NCI-H1105 treated with DMSO at 0.1 percent for 48 hours (cell line): ENCODE measurements at regions not wholly inside any gene's neighbourhood (a gene's known extent, or its start where the extent isn't known, plus 50 kb on each side); places are given as distances from the start of the nearest gene placed in this dataset.
"Not testable (repeated sequence)": the region's sequence is repeated elsewhere in the genome, so short reads cannot be mapped to it uniquely, and the experiment has no call there.

ENCODE experiments used
- DNase-seq: peaks from one replicate; lab custom pipeline; 2025; lab: John Stamatoyannopoulos, UW

DNA sequence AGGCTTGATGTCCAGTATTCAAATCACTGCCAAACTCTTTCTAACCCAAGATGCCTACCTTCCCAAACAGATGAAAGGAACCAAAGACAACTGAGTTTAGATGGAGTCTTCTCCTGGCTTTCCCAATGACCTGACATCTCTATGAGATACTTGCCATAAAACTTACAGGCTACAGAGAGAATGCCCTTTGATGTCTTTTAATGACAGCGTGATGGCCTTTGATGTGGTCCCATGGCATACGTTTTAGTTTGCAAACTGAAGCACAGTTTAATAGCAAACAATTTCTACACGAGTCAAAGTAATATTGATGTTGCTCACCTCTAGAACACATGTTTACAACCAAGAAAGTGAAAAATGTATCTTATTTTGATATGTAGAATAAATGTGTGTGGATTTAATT is 73.2 kb downstream of the ZIC4 start:
- DNase-seq, result no peak

DNA sequence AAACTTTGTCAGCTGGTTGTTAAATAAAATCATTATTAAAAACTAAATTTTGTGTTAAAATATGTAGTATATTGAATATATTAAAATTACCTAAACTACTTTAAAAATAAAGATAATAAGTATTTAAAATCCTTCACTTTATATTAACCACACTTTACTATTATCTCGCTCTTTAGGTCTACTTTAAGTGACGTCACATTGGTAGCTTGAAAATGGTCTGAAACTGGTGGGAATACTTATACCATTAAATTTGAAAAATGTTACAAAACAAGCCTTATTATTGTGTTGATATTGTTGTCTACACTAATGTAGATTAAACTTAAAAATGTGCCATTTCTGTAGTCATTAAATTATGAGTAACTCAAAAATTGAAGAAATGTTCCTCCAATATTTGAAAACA is 77.6 kb downstream of the ZIC4 start:
- no peak for DNase-seq

- no peak for DNase-seq
Observed at GRCh38 chr3:147324356-147324755, 82.0 kb downstream of the ZIC4 start.

- no peak for DNase-seq
Observed at GRCh38 chr3:147318900-147319299, 87.4 kb downstream of the ZIC4 start.

DNA sequence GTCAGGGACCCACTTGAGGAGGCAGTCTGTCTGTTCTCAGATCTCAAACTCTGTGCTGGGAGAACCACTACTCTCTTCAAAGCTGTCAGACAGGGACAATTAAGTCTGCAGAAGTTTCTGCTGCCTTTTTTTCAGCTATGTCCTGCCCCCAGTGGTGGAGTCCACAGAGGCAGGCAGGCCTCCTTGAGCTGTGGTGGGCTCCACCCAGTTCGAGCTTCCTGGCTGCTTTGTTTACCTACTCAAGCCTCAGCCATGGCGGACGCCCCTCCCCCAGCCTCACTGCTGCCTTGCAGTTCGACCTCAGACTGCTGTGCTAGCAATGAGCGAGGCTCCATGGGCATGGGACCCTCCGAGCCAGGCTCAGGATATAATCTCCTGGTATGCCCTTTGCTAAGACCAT is 89.3 kb downstream of the ZIC4 start:
- DNase-seq, result not testable (repeated sequence)

GRCh38 chr3:147313513-147313912 is 92.8 kb downstream of the ZIC4 start:
- no peak for DNase-seq

GRCh38 chr3:147312786-147313280 is 93.5 kb downstream of the ZIC4 start:
- no peak for DNase-seq

GRCh38 chr3:147311716-147312115 is 94.6 kb downstream of the ZIC4 start:
- DNase-seq, result no peak

- DNase-seq, result no peak
Observed at GRCh38 chr3:147305533-147306250, 100.7 kb downstream of the ZIC4 start.

GRCh38 chr3:147304756-147305155 is 101.6 kb downstream of the ZIC4 start:
- DNase-seq, result no peak

GRCh38 chr3:147301781-147302180 is 104.6 kb downstream of the ZIC4 start:
- no peak for DNase-seq

DNA sequence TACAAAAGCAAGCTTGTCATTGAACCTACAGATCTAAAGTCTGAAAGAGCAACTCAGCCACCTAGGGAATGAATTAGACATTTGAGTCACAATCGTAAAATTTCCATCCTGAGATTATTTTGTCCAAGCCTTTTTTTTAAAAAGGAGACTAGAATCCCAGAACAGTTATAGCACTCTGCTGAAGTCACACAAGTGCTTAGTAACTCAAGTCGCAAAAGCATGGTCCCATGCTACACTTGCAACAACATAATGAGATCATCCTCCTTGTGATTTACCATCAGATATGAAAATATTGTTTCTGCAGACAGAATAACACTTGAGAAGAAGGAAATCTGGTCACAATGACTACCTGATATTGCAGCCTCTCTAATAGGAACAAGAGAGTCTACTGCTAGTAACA is 106.7 kb downstream of the ZIC4 start:
- DNase-seq, result no peak

- peak; percentile 56 for DNase-seq
Observed at GRCh38 chr3:147298511-147298982, 107.8 kb downstream of the ZIC4 start.

- no peak for DNase-seq
Observed at GRCh38 chr3:147297761-147298350, 108.5 kb downstream of the ZIC4 start.

DNA sequence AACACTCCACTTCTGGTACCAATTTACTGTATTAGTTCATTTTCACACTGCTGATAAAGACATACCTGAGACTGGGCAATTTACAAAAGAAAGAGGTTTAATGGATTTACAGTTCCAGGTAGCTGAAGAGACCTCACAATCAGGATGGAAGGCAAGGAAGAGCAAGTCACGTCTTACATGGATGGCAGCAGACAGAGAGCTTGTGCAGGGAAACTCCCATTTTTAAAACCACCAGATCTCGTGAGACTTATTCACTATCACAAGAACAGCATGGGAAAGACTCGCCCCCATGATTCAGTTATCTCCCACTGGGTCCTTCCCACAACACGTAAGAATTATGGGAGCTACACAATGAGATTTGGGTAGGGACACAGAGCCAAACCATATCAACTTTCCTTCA is 119.0 kb downstream of the ZIC4 start:
- DNase-seq, result not testable (repeated sequence)

DNA sequence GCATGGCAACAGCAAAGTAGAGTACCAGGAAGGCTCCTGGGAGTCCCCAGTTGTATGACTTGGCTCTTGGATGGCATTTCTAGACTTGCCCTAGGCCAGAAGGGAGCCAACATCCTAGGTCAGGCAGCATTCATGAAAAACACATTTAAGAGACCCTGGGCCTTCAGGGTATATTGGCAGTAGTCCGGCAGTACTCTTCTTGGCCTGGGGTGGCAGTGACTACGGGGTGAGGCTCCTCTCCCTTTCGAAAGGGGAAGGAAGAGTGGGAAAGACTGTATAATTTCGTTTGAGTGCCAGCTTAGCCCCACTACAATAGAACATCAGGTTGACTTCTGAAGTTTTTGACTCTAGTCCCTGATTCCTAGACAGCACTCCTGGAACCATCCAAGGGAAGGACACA is 136.4 kb downstream of the ZIC4 start:
- DNase-seq, result no peak

GRCh38 chr3:147267434-147267833 is 138.9 kb downstream of the ZIC4 start:
- DNase-seq, result no peak

DNA sequence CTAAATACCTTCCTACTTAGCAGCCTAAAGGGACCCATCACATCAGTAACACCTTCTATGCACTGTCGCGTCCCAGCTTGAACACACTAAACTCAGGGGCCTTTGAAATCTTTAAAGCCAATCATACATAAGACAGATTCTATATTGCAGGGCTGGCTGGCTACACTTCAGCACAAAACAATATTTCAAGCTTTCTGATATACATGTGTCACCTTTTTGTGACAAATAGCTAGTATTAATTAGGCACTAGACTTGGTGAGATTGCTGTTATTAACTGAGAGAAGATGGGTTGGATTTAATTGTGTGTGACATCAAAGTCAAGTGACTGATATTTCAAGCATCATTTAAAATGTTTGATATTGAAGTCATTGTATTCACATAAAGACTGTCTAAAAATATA is 148.4 kb downstream of the ZIC4 start:
- DNase-seq, result no peak

GRCh38 chr3:147256739-147257138 is 149.6 kb downstream of the ZIC4 start:
- DNase-seq, result no peak

DNA sequence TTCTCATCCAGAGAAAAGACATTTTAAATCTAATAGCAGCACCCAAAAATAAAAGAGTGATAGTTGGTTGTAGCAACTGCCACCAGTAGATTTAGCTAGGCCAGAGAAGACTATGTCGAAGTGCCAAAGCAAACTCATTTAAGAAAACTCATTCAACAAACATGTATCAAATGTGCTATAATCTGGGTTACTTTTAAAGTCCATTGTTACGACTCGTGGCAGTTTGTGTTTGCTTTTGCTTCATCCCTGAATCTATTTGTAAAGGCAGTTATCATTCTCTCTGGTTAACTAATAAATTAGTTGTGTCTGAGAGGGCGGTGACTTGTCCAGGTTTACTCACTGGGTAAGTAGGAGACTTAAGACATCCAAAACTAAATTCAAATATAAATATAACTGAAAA is 159.4 kb downstream of the ZIC4 start:
- no peak for DNase-seq

DNA sequence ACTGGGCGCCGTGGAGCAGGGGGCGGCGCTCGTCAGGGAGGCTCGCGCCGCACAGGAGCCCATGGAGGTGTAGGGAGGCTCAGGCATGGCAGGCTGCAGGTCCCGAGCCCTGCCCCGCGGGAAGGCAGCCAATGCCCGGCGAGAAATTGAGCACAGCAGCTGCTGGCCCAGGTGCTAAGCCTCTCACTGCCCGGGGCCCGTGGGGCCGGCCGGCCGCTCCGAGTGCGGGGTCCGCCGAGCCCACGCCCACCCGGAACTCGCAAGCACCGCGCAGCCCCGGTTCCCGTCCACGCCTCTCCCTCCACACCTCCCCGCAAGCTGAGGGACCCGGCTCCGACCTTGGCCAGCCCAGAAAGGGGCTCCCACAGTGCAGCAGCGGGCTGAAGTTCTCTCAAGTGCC is 160.7 kb downstream of the ZIC4 start:
- DNase-seq, result not testable (repeated sequence)

DNA sequence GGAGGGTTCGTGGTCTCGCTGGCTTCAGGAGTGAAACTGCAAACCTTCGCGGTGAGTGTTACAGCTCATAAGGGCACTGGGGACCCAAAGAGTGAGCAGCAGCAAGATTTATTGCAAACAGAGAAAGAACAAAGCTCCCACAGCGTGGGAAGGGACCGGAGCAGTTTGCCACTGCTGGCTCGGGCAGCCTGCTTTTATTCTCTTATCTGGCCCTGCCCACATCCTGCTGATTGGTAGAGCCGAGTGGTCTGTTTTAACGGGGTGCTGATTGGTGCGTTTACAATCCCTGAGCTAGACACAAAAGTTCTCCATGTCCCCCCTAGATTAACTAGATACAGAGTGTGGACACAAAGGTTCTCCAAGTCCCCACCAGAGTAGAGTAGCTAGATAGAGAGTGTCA is 161.3 kb downstream of the ZIC4 start:
- DNase-seq, result not testable (repeated sequence)

- no peak for DNase-seq
Observed at GRCh38 chr3:147244397-147244796, 161.9 kb downstream of the ZIC4 start.

- no peak for DNase-seq
Observed at GRCh38 chr3:147240581-147240980, 165.8 kb downstream of the ZIC4 start.
